ENCODE measurements at regions not wholly inside any gene's neighbourhood (a gene's known extent, or its start where the extent isn't known, plus 50 kb on each side); places are given as distances from the start of the nearest gene placed in this dataset.
"Not testable (repeated sequence)": the region's sequence is repeated elsewhere in the genome, so short reads cannot be mapped to it uniquely, and the experiment has no call there.

DNA sequence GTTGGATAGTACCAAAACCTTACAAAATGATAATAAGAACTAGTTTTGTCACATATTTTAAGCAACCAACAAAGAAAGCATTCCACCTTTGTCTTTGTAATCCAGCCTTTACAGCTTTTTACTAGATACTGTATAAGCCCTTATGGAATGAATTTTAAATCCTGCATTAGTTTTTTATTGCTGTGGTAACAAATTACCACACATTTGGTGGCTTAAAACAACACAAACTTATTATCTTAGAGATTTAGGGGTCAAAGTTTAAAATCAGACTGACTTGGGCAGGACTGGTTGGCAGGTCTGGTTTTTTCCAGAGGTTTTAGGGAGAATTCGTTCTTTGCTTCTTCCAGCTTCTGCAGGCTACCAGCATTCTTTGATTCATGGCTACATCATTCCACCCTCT lies 108.5 kb upstream of the NLGN1 start:
- intact Hi-C loops (cut with DNase I), result no loop called here
- DNase-seq (no peak), ATAC-seq (no peak)
- no peaks in the 10 kb centered on the region for H3K27me3 ChIP-seq (ENCODE audit: low read depth)
- no peaks in the 10 kb centered on the region for H3K36me3 ChIP-seq
- H3K9me3 ChIP-seq, result peaks cover 7% of the 10 kb centered on the region
- H3K27ac ChIP-seq, result no peak overlapping the region
- TF ChIP-seq, protein P1, sequence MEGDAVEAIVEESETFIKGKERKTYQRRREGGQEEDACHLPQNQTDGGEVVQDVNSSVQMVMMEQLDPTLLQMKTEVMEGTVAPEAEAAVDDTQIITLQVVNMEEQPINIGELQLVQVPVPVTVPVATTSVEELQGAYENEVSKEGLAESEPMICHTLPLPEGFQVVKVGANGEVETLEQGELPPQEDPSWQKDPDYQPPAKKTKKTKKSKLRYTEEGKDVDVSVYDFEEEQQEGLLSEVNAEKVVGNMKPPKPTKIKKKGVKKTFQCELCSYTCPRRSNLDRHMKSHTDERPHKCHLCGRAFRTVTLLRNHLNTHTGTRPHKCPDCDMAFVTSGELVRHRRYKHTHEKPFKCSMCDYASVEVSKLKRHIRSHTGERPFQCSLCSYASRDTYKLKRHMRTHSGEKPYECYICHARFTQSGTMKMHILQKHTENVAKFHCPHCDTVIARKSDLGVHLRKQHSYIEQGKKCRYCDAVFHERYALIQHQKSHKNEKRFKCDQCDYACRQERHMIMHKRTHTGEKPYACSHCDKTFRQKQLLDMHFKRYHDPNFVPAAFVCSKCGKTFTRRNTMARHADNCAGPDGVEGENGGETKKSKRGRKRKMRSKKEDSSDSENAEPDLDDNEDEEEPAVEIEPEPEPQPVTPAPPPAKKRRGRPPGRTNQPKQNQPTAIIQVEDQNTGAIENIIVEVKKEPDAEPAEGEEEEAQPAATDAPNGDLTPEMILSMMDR (IDR thresholded peaks at IDR 0.05), result no peak
- no peaks in the 10 kb centered on the region for H3K4me1 ChIP-seq
- H3K4me3 ChIP-seq, result no peak overlapping the region

DNA sequence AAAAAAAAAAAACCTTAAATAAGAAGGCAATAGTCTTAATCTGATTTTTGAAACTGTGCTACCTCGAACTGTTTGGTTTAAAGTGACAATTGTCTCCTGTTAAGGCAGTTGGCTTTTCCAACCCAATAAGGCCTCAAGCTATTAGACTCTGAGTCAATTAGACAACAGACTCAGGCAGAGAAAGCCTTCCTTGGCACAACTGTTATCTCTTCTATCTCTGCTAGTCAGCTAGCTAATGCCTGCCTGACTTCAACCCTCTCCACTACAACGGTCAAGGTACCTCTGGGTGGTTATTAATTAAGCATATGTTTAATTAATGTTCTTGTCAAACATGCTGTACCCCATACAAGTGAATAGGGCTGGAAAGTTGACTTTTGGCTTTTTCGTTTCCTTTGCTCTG lies 110.2 kb upstream of the NLGN1 start:
- DNase-seq (no peak), ATAC-seq (no peak)
- H3K27ac ChIP-seq, result no peak overlapping the region
- peaks cover 7% of the 10 kb centered on the region for H3K9me3 ChIP-seq
- no peaks in the 10 kb centered on the region for H3K36me3 ChIP-seq
- TF ChIP-seq, protein P1 (IDR thresholded peaks at IDR 0.05), result no peak
- no peak overlapping the region for H3K4me3 ChIP-seq
- no peaks in the 10 kb centered on the region for H3K4me1 ChIP-seq
- no peaks in the 10 kb centered on the region for H3K27me3 ChIP-seq (ENCODE audit: low read depth)
- intact Hi-C loops (cut with DNase I), result no loop called here

- intact Hi-C loops (cut with DNase I); H3K36me3 ChIP-seq; H3K4me3 ChIP-seq; ATAC-seq; H3K27ac ChIP-seq; H3K9me3 ChIP-seq; DNase-seq; H3K4me1 ChIP-seq; H3K27me3 ChIP-seq (ENCODE audit: low read depth): not testable (repeated sequence)
Measured at GRCh38 chr3:173286507-173286906, 111.0 kb upstream of the NLGN1 start.

DNA sequence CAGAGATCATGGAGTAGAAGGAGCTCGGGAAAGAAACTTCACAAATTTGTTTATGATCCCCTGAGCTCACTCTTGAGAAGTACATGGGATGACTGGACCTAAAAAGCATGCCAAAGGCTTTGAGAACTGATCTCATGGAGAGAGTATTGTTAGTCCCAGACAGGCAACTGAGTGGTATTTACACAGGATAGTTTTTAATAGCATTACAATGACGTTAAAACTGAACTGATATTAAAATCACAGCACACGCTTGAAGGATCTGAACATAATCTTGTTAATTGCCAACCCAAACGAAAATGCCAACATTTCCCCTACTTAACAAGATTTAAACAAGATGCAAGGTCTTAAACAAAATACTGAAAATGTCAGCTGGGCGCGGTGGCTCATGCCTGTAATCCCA lies 113.2 kb upstream of the NLGN1 start:
- no peaks in the 10 kb centered on the region for H3K27me3 ChIP-seq (ENCODE audit: low read depth)
- DNase-seq, result no peak
- H3K27ac ChIP-seq, result no peak overlapping the region
- ATAC-seq, result no peak
- no peaks in the 10 kb centered on the region for H3K36me3 ChIP-seq
- peaks cover 7% of the 10 kb centered on the region for H3K9me3 ChIP-seq
- TF ChIP-seq, protein P1 (IDR thresholded peaks at IDR 0.05), result no peak
- H3K4me3 ChIP-seq, result no peak overlapping the region
- no peaks in the 10 kb centered on the region for H3K4me1 ChIP-seq
- intact Hi-C loops (cut with DNase I), result no loop called here

- Histone ChIP-seq H3K4me3 (no peak overlapping the region), H3K27me3 (ENCODE audit: low read depth) (no peaks in the 10 kb centered on the region), H3K9me3 (no peaks in the 10 kb centered on the region), H3K4me1 (no peaks in the 10 kb centered on the region), H3K36me3 (no peaks in the 10 kb centered on the region), H3K27ac (no peak overlapping the region)
- TF ChIP-seq, protein P1 (IDR thresholded peaks at IDR 0.05), result no peak
- DNase-seq, result no peak
- no peak for ATAC-seq
- intact Hi-C loops (cut with DNase I), result no loop called here
Measured at GRCh38 chr3:173275740-173276139, 121.8 kb upstream of the NLGN1 start.

- Histone ChIP-seq H3K36me3 (no peaks in the 10 kb centered on the region), H3K27ac (no peak overlapping the region), H3K4me3 (no peak overlapping the region), H3K9me3 (no peaks in the 10 kb centered on the region), H3K27me3 (ENCODE audit: low read depth) (no peaks in the 10 kb centered on the region), H3K4me1 (no peaks in the 10 kb centered on the region)
- ATAC-seq (no peak), DNase-seq (no peak)
- intact Hi-C loops (cut with DNase I), result no loop called here
- TF ChIP-seq, protein P1 (IDR thresholded peaks at IDR 0.05), result no peak
Measured at GRCh38 chr3:173273838-173274237, 123.7 kb upstream of the NLGN1 start.

Data from lower lobe of right lung (tissue), 2 donors.